ENCODE measurements at regions not wholly inside any gene's neighbourhood (a gene's known extent, or its start where the extent isn't known, plus 50 kb on each side); places are given as distances from the start of the nearest gene placed in this dataset.

DNA sequence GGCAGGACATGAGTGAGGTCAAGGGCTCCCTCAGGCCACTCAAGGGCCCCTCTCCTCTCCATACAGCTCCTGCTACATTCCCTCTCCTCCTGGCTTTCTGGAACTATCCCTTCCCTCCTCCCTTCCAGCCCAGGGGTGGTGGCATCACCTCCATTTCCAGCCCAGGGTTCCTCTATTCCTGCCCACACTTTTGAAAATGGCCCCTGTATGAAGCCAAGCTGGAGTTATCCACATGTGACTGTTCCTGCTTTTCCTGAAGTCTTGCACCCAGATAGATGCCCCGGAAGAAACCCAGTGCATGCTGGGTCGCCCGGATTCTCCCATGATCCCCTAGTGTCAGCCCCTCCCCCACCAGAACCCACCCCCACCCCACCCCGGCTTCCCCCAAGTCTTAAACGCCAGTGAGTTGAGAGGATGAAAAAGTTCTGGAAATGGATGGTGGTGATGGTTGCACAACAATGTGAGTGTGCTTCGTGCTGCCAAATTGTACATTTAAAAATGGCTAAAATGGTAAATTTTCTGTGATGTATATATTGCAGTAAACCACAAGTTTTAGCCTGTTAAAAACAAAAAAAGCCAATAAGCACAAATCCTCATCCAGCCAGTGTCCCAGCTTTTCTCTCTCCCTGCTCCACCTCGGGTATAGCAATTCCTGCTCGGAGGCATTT, 136.9 kb downstream of the SCARB1 start:
- no peak overlapping the region for H3K4me3 ChIP-seq (ENCODE audit: low read depth, low read length)
- in situ Hi-C loops (cut with HindIII; ENCODE audit: low sequenced_read_pairs), result no loop called here

GRCh38 chr12:124725597-124726237, 137.9 kb downstream of the SCARB1 start:
- in situ Hi-C loops (cut with HindIII; ENCODE audit: low sequenced_read_pairs), result no loop called here
- TF ChIP-seq, protein P1, sequence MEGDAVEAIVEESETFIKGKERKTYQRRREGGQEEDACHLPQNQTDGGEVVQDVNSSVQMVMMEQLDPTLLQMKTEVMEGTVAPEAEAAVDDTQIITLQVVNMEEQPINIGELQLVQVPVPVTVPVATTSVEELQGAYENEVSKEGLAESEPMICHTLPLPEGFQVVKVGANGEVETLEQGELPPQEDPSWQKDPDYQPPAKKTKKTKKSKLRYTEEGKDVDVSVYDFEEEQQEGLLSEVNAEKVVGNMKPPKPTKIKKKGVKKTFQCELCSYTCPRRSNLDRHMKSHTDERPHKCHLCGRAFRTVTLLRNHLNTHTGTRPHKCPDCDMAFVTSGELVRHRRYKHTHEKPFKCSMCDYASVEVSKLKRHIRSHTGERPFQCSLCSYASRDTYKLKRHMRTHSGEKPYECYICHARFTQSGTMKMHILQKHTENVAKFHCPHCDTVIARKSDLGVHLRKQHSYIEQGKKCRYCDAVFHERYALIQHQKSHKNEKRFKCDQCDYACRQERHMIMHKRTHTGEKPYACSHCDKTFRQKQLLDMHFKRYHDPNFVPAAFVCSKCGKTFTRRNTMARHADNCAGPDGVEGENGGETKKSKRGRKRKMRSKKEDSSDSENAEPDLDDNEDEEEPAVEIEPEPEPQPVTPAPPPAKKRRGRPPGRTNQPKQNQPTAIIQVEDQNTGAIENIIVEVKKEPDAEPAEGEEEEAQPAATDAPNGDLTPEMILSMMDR (IDR thresholded peaks at IDR 0.05; ENCODE audit: low read depth, low read length, missing control alignments), result no peak
- DNase-seq (ENCODE audit: low read depth), result no peak
- H3K4me3 ChIP-seq (ENCODE audit: low read depth, low read length), result no peak overlapping the region

More for the DNA sequence above, 136.9 kb downstream of the SCARB1 start:
- DNase-seq (ENCODE audit: low read depth), result no peak
- TF ChIP-seq, protein P1 (IDR thresholded peaks at IDR 0.05; ENCODE audit: low read depth, low read length, missing control alignments), result no peak

GRCh38 chr12:124725099-124725498, 138.6 kb downstream of the SCARB1 start:
- TF ChIP-seq, protein P1 (IDR thresholded peaks at IDR 0.05; ENCODE audit: low read depth, low read length, missing control alignments), result no peak
- in situ Hi-C loops (cut with HindIII; ENCODE audit: low sequenced_read_pairs), result no loop called here
- H3K4me3 ChIP-seq (ENCODE audit: low read depth, low read length), result no peak overlapping the region
- DNase-seq (ENCODE audit: low read depth), result no peak

- DNase-seq (ENCODE audit: low read depth), result no peak
- in situ Hi-C loops (cut with HindIII; ENCODE audit: low sequenced_read_pairs), result no loop called here
- TF ChIP-seq, protein P1 (IDR thresholded peaks at IDR 0.05; ENCODE audit: low read depth, low read length, missing control alignments), result no peak
- H3K4me3 ChIP-seq (ENCODE audit: low read depth, low read length), result no peak overlapping the region
These were observed 140.8 kb downstream of the SCARB1 start for GRCh38 chr12:124722878-124723277.

DNA sequence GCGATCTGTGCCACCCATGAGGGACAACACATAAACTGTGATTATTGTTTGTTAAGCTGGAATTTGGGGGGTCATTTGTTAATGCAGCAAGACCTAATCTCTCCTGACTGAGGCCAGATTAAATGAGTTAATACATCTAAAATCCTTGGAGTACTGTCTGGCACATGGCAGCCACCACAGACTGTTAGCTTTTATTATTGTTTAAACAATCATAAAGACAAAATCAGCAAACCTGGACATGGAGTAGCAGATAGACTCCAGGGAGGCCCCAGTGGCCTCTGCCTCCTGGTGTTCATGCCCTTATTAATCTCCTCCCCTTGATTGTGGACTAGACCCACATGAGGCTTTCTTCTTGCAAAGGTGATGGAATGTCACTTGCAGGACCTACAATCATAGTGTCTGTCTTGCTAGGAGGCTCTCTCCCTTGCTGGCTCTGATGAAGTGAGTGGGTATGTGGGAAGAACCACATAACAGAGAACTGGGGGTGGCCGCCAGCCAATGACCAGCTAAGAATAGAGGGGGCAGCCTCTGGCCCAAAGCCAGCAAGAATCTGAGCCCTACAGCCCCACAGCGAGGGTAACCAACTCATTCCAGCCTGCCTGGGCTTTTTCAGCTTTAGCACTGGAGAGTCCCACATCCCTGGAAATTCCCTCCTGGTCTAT, 142.0 kb downstream of the SCARB1 start:
- DNase-seq (ENCODE audit: low read depth), result no peak
- H3K4me3 ChIP-seq (ENCODE audit: low read depth, low read length), result no peak overlapping the region
- TF ChIP-seq, protein P1 (IDR thresholded peaks at IDR 0.05; ENCODE audit: low read depth, low read length, missing control alignments), result no peak
- in situ Hi-C loops (cut with HindIII; ENCODE audit: low sequenced_read_pairs), result no loop called here

DNA sequence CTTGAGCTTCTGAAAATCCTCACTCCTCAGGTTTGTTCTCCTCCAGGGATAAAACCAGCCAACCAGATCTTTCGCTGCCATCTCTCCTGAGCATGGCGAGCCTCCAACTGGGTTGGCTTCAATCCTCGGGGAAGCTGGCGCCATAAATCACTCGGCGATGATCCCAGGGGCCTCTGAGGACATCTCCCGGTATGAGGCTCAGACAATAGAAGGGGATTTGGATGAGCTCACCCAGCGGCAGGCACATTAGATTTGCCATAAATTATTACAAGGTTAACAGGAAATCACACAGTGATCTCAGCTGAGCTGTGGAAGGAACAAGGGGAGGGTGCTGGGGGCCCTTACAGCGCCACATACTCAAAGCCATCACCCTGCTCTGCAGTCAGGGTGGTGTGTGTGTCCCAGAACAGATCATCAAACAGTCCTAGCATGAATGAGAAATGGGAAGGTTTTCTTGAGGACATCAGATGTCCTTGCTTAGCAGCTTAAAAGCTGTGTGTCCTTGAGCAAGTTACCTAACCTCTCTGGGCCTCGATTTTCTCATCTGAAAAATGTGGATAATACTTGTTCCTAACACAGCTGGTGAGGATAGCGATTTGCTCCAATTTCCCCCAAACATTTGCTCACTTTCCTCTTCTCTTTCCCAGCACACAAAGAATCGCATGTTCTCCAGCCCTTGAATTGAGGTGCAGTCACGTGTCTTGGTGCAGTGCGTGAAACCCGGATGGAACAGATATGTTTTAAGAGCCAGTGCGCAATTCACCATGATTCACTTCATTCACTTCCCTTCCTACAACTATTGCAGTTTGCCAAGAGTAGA, 142.8 kb downstream of the SCARB1 start:
- in situ Hi-C loops (cut with HindIII; ENCODE audit: low sequenced_read_pairs), result no loop called here
- no peak overlapping the region for H3K4me3 ChIP-seq (ENCODE audit: low read depth, low read length)
- TF ChIP-seq, protein P1 (IDR thresholded peaks at IDR 0.05; ENCODE audit: low read depth, low read length, missing control alignments), result no peak
- DNase-seq (ENCODE audit: low read depth), result no peak

Measured in astrocyte of the cerebellum (primary cell).